ENCODE measurements at regions not wholly inside any gene's neighbourhood (a gene's known extent, or its start where the extent isn't known, plus 50 kb on each side); places are given as distances from the start of the nearest gene placed in this dataset.

DNA sequence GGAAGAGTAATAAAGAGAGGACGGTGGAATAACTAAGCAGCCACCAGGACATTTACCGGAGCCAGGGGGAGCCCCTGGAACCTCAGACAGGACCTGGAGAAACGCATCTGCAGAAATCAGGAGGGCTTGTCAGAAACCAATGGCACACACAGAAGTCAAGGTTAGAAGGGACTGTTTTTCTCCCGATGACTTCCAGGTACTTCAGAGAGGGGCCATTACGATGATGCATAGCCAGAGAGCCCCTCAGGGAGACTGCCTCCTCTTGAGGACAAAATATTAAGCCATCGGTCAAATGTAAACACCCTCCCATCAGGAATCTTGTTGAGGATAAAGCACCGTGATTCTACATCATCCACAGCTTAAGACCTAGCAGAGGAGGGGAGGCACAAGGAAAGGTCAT lies 333.6 kb upstream of the CDH5 start:
- Mint-ChIP-seq H3K36me3 (ENCODE audit: low read depth) (no peaks in the 10 kb centered on the region), H3K27me3 (ENCODE audit: insufficient read depth) (peaks cover 11% of the 10 kb centered on the region), H3K9me3 (no peaks in the 10 kb centered on the region; the same call in 1 of the 2 replicates), H3K4me3 (no peak overlapping the region), H3K27ac (no peak overlapping the region), H3K4me1 (ENCODE audit: low read depth) (peaks cover 22% of the 10 kb centered on the region)
- DNase-seq = no peak
- TF ChIP-seq, protein P1, sequence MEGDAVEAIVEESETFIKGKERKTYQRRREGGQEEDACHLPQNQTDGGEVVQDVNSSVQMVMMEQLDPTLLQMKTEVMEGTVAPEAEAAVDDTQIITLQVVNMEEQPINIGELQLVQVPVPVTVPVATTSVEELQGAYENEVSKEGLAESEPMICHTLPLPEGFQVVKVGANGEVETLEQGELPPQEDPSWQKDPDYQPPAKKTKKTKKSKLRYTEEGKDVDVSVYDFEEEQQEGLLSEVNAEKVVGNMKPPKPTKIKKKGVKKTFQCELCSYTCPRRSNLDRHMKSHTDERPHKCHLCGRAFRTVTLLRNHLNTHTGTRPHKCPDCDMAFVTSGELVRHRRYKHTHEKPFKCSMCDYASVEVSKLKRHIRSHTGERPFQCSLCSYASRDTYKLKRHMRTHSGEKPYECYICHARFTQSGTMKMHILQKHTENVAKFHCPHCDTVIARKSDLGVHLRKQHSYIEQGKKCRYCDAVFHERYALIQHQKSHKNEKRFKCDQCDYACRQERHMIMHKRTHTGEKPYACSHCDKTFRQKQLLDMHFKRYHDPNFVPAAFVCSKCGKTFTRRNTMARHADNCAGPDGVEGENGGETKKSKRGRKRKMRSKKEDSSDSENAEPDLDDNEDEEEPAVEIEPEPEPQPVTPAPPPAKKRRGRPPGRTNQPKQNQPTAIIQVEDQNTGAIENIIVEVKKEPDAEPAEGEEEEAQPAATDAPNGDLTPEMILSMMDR (IDR thresholded peaks at IDR 0.05) = no peak

DNA sequence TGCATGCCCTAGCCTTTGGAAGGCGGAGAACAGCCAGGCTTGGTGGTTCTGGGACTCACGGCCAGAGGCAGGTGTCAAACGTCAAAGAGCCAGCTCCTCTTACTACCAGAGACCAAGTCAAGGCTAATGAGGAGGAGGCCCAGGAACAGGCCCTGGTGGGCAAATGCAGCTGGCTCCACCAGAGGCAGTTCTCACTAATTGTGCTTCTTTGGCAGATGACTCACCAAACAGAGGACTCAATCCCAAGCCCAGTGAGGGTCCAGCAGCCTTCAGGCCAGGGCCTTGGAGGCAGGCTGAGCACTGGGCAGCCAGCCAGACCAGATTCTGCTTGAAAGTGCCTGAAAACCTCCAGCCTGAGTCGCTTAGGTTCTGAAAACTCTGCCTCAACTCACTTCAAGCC lies 336.5 kb upstream of the CDH5 start:
- DNase-seq = peak; percentile 39
- Mint-ChIP-seq H3K4me1 (ENCODE audit: low read depth) (peaks cover 22% of the 10 kb centered on the region), H3K27ac (peak overlapping the region; percentile 24; the same call in 1 of the 2 replicates), H3K9me3 (peaks cover 2% of the 10 kb centered on the region), H3K4me3 (no peak overlapping the region), H3K36me3 (ENCODE audit: low read depth) (no peaks in the 10 kb centered on the region), H3K27me3 (ENCODE audit: insufficient read depth) (peaks cover 10% of the 10 kb centered on the region; the same call in 1 of the 2 replicates)
- TF ChIP-seq, protein P1 (IDR thresholded peaks at IDR 0.05) = no peak

DNA sequence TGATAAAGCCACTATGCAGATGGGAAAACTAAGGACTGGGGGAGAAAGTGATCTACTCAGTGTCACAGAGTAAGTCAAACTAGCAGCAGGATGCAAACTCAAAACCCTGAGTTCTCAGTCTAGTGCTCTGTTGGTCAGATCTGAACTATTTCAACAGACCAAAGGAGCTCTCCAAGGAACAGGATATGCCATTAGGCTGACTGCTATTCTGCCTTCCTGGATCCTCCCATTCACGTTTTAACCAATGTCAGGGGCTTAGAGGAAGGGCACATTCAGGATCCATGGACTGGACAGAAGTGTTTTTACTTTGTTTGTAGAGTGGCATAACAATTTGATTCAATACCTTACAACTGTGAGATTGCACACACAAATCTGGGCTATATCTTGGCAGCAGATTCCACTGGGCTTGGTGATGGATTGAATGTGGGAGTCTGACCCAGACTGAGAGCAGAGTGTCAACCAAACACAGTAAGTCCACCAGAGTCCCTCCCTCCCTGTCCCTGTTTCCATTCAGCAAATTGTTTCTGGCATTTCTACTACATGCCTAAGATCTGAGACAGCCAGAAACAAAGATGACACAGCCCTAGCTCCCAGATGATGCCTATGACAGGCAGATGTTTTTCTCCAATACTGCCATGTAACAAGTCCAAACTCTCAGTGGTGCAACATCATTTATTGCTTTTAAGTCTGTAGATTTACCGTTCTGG lies 337.8 kb upstream of the CDH5 start:
- Mint-ChIP-seq H3K4me3 (peak overlapping the region; percentile 20; the same call in 1 of the 2 replicates), H3K27ac (peak overlapping the region; percentile 24; the same call in 1 of the 2 replicates), H3K27me3 (ENCODE audit: insufficient read depth) (peaks cover 8% of the 10 kb centered on the region), H3K36me3 (ENCODE audit: low read depth) (no peaks in the 10 kb centered on the region), H3K9me3 (peaks cover 14% of the 10 kb centered on the region), H3K4me1 (ENCODE audit: low read depth) (peaks cover 22% of the 10 kb centered on the region)
- TF ChIP-seq, protein P1 (IDR thresholded peaks at IDR 0.05) = no peak
- DNase-seq = peak; percentile 71

DNA sequence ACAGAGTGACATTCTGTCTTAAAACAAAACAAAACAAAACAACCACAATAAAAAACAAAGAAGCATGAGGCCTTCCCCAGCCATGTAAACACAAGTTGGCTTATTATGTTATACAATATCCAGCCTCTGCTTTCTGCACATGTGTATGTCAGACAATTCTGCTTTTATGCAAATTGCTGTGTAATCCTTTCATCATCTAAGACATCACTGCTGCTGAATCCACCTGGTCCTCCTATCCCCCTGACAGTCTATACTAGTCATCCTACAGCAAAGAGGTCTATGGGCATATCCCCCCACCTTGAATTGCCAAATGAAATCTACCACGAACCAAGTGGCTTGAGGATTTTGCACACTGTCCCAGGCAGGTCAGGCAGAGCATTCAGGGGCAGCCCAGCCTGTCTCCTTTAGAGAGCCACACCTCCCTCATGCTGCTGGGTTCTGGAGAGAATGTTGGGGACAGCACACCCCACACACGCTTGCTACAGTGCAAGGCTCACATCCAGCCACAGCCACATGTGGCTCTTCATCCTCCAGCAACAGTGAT lies 339.6 kb upstream of the CDH5 start:
- Mint-ChIP-seq H3K4me1 (ENCODE audit: low read depth) (peaks cover 22% of the 10 kb centered on the region), H3K27me3 (ENCODE audit: insufficient read depth) (peaks cover 7% of the 10 kb centered on the region), H3K36me3 (ENCODE audit: low read depth) (no peaks in the 10 kb centered on the region), H3K9me3 (peaks cover 15% of the 10 kb centered on the region; the same call in 1 of the 2 replicates), H3K4me3 (no peak overlapping the region), H3K27ac (no peak overlapping the region)
- no peak for DNase-seq
- TF ChIP-seq, protein P1 (IDR thresholded peaks at IDR 0.05) = no peak

DNA sequence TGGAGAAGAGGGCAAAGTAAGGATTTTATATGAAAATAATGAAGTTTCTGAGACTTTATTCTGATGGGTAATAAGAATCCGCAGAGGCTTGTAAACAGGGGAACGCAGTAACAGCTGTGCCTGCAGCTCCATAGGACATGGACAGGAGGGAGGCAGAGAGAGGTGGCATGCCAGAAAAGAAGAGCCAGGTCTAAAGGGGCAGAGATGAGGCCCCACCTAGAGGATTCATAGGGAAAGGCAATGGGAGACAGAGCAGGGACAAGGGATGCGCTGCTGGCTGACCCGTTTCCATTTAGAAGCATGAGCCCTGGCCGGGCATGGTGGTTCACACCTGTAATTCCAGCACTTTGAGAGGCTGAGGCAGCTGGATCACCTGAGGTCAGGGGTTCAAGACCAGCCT lies 340.3 kb upstream of the CDH5 start:
- TF ChIP-seq, protein P1 (IDR thresholded peaks at IDR 0.05) = peak; percentile 59
- no peak for DNase-seq
- Mint-ChIP-seq H3K27me3 (ENCODE audit: insufficient read depth) (peaks cover 9% of the 10 kb centered on the region), H3K36me3 (ENCODE audit: low read depth) (no peaks in the 10 kb centered on the region), H3K27ac (no peak overlapping the region), H3K4me3 (no peak overlapping the region), H3K4me1 (ENCODE audit: low read depth) (peaks cover 22% of the 10 kb centered on the region), H3K9me3 (peaks cover 15% of the 10 kb centered on the region; the same call in 1 of the 2 replicates)
